Ascending aorta (tissue), 2 donors: ENCODE measurements at regions not wholly inside any gene's neighbourhood (a gene's known extent, or its start where the extent isn't known, plus 50 kb on each side); places are given as distances from the start of the nearest gene placed in this dataset.

Experiments used
- DNase-seq, 2 donors: peaks; one replicate each; pipeline ENCODE4 v3.0.0-alpha.2; 2019; ENCODE audit warnings: low spot score in 2 of 2
- H3K27ac ChIP-seq, 2 donors: fragments of 200-600 bp; sonication (generic); one replicate each; pipeline ENCODE4 v1.5.1; 2016 to 2017; ENCODE audit warnings: mild to moderate bottlenecking in 1 of 2
- H3K27me3 ChIP-seq: fragments of 200-600 bp; sonication (generic); one replicate; pipeline ENCODE4 v1.5.1; 2017
- H3K36me3 ChIP-seq, 2 donors: fragments of 200-600 bp; sonication (generic); one replicate each; pipeline ENCODE4 v1.5.1; 2016
- H3K4me1 ChIP-seq, 2 donors: fragments of 200-600 bp; sonication (generic); one replicate each; pipeline ENCODE4 v1.5.1; 2016 to 2017; ENCODE audit warnings: mild to moderate bottlenecking in 1 of 2
- H3K4me3 ChIP-seq, 2 donors: fragments of 200-600 bp; sonication (generic); one replicate each; pipeline ENCODE4 v1.5.1; 2016 to 2017; ENCODE audit warnings: mild to moderate bottlenecking in 1 of 2
- H3K9me3 ChIP-seq, 2 donors: fragments of 200-600 bp; sonication (generic); one replicate each; pipeline ENCODE4 v1.5.1; 2016
- CTCF ChIP-seq, 3 experiments: fragments of 200-600 bp in 2 of 3; fragments of 450-650 bp in 1 of 3; sonication (generic) in 2 of 3; IDR thresholded peaks; one replicate each; pipeline ENCODE4 v1.5.1; 2016 to 2019; ENCODE audit warnings: antibody characterized with exemption in 3 of 3, mild to moderate bottlenecking in 1 of 3, moderate library complexity in 1 of 3
- intact Hi-C: fragments of 100-400 bp; cut with DNase I; formaldehyde crosslinking; loops from one replicate; pipeline ENCODE4 v1.15.1; 2023

- DNase-seq: no peak
- no peak overlapping the region for H3K4me3 ChIP-seq
- no peaks in the 10 kb centered on the region for H3K4me1 ChIP-seq
- H3K27me3 ChIP-seq: no peaks in the 10 kb centered on the region
- H3K27ac ChIP-seq: no peak overlapping the region
- no peak for TF ChIP-seq CTCF (IDR thresholded peaks at IDR 0.05)
- H3K36me3 ChIP-seq: no peaks in the 10 kb centered on the region
- intact Hi-C loops: no loop called here
- H3K9me3 ChIP-seq: no peaks in the 10 kb centered on the region
Measured at GRCh38 chr11:80773919-80774318, 1333.1 kb upstream of the TENM4 start.

- Histone ChIP-seq H3K27me3 (no peaks in the 10 kb centered on the region), H3K9me3 (no peaks in the 10 kb centered on the region), H3K36me3 (no peaks in the 10 kb centered on the region), H3K4me1 (no peaks in the 10 kb centered on the region), H3K27ac (no peak overlapping the region), H3K4me3 (no peak overlapping the region)
- intact Hi-C loops: no loop called here
- no peak for TF ChIP-seq CTCF (IDR thresholded peaks at IDR 0.05)
- DNase-seq: no peak
Measured at GRCh38 chr11:80771017-80771416, 1330.2 kb upstream of the TENM4 start.

- Histone ChIP-seq H3K27me3 (no peaks in the 10 kb centered on the region), H3K4me3 (no peak overlapping the region), H3K9me3 (no peaks in the 10 kb centered on the region), H3K4me1 (no peaks in the 10 kb centered on the region), H3K36me3 (no peaks in the 10 kb centered on the region), H3K27ac (no peak overlapping the region)
- no peak for DNase-seq
- no peak for TF ChIP-seq CTCF (IDR thresholded peaks at IDR 0.05)
- intact Hi-C loops: no loop called here
Measured at GRCh38 chr11:80758787-80759186, 1318.0 kb upstream of the TENM4 start.

- Histone ChIP-seq H3K4me3 (no peak overlapping the region), H3K4me1 (no peaks in the 10 kb centered on the region), H3K36me3 (no peaks in the 10 kb centered on the region), H3K27ac (no peak overlapping the region), H3K9me3 (no peaks in the 10 kb centered on the region), H3K27me3 (no peaks in the 10 kb centered on the region)
- DNase-seq: no peak
- no peak for TF ChIP-seq CTCF (IDR thresholded peaks at IDR 0.05)
- intact Hi-C loops: no loop called here
Measured at GRCh38 chr11:80748207-80748925, 1307.5 kb upstream of the TENM4 start.

- intact Hi-C loops: no loop called here
- no peak overlapping the region for H3K4me3 ChIP-seq
- H3K27me3 ChIP-seq: no peaks in the 10 kb centered on the region
- H3K36me3 ChIP-seq: no peaks in the 10 kb centered on the region
- no peak for TF ChIP-seq CTCF (IDR thresholded peaks at IDR 0.05)
- H3K4me1 ChIP-seq: no peaks in the 10 kb centered on the region
- no peak for DNase-seq
- no peaks in the 10 kb centered on the region for H3K9me3 ChIP-seq
- no peak overlapping the region for H3K27ac ChIP-seq
Measured at GRCh38 chr11:80746300-80746699, 1305.5 kb upstream of the TENM4 start.

GRCh38 chr11:80745416-80745815 is 1304.6 kb upstream of the TENM4 start:
- H3K27me3 ChIP-seq: no peaks in the 10 kb centered on the region
- H3K27ac ChIP-seq: no peak overlapping the region
- DNase-seq: no peak
- H3K36me3 ChIP-seq: no peaks in the 10 kb centered on the region
- no peaks in the 10 kb centered on the region for H3K4me1 ChIP-seq
- no peaks in the 10 kb centered on the region for H3K9me3 ChIP-seq
- H3K4me3 ChIP-seq: no peak overlapping the region
- intact Hi-C loops: no loop called here
- TF ChIP-seq CTCF (IDR thresholded peaks at IDR 0.05): no peak
